Pancreas (tissue), 10 donors: ENCODE measurements at regions not wholly inside any gene's neighbourhood (a gene's known extent, or its start where the extent isn't known, plus 50 kb on each side); places are given as distances from the start of the nearest gene placed in this dataset.

Experiments
- ATAC-seq, 4 donors: fragments of 200-7000 bp; cut with Tn5 transposase; one replicate each; pipeline versions ENCODE4 v1.8.0 to v1.9.1; 2020; ENCODE audit warnings: mild to moderate bottlenecking in 4 of 4, moderate library complexity in 4 of 4
- DNase-seq, 6 donors: peaks; one replicate each; pipeline ENCODE4 v3.0.0-alpha.2; 2020
- FAIRE-seq: peaks from 2 replicates; lab custom pipeline; 2012; peaks lifted over from hg19 to GRCh38; lab: Jason Lieb, UNC
- H3K27ac ChIP-seq, 4 donors: fragments of 200-600 bp; sonication (generic); 1 replicate in 3 of 4; 2 replicates in 1 of 4; pipeline versions ENCODE4 v1.5.0 to v1.8.0; 2020
- H3K27me3 ChIP-seq, 4 donors: fragments of 200-600 bp; one replicate each; pipeline ENCODE4 v1.8.0; 2021
- H3K36me3 ChIP-seq, 3 donors: fragments of 200-600 bp; sonication (generic) in 1 of 3; one replicate each; pipeline versions ENCODE4 v1.5.0 to v1.8.0; 2020 to 2021
- H3K4me1 ChIP-seq, 3 donors: fragments of 200-600 bp; one replicate each; pipeline ENCODE4 v1.8.0; 2021
- H3K4me3 ChIP-seq, 4 donors: fragments of 200-600 bp; sonication (generic) in 2 of 4; one replicate each; pipeline versions ENCODE4 v1.5.0 to v1.8.0; 2020 to 2021
- H3K9me3 ChIP-seq, 4 donors: fragments of 200-600 bp; one replicate each; pipeline ENCODE4 v1.8.0; 2021
- CTCF ChIP-seq, 4 donors: fragments of 200-600 bp; sonication (generic) in 3 of 4; IDR thresholded peaks; one replicate each; pipeline versions ENCODE4 v1.5.0 to v1.8.0; 2021; ENCODE audit warnings: antibody characterized with exemption in 4 of 4
- WGBS, 2 donors: extraction: QIAGEN DNeasy Blood & Tissue Kit; methylation state at CpG; one replicate each; pipeline ENCODE4 v1.1.7; 2013; 5-methylcytosine and 5-hydroxymethylcytosine counted together
- intact Hi-C, 3 donors: fragments of 100-400 bp; cut with DNase I; formaldehyde crosslinking; loops; one replicate each; pipeline versions ENCODE4 v1.11.1 to v1.14.2; 2022
- donor health status: healthy with polysubstance abuse.
- donor health status: DM: no; HTN: no; CAD: no; lungs with moderate emphysema.
- donor health status: DM: no; HTN: no; CAD: no.
- donor health status: control.
- donor health status: control.
- donor health status: Bipolar disorder and iron deficiency.
- donor health status: DM: yes; HTN: yes; CAD: no.
- donor health status: DM: no; HTN: no; CAD: no.
- donor health status: DM: no; HTN: no; CAD: no.
- donor health status: DM: yes; HTN: yes; CAD: no.

DNA sequence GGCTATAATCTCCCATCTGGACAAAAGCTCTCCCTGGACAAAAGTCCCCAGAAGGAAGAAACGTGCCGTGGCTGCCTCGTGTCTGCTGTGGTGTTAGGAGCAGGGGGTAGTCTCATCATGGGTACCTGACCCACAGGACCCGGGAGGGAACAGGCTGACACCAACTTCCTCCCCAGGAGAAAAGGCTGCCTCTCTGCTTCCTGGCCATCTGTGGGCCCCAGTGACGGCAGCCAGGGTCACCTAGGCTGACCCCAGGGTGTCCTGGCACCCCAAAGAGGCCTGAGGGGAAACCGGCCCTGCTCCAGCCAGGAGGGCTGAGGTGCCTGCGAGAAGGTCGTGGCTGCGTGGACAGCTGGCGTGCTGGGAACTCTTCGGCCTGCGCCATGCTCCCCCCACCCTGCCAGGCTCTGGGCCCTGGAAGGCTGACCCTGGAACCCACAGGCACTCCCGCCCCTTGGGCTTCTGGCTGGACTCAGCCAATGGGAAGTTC, 133.9 kb downstream of the RFLNA start:
- FAIRE-seq = no peak
- TF ChIP-seq CTCF (IDR thresholded peaks at IDR 0.05) = no peak
- Histone ChIP-seq H3K4me1 (peaks cover 2 to 6% (median 3%) of the 10 kb centered on the region in 3 donors), H3K36me3 (peaks cover 0 to 29% (median 0%) of the 10 kb centered on the region in 3 donors), H3K27me3 (no peaks in the 10 kb centered on the region), H3K4me3 (no peak overlapping the region), H3K27ac (peak overlapping the region in 1 of 4 donors; percentile 2), H3K9me3 (no peaks in the 10 kb centered on the region)
- ATAC-seq = peak in 1 of 4 donors; percentile 1
- no peak for DNase-seq
- intact Hi-C loops = no loop called here
- WGBS, 2 donors = 78 to 80% methylated on average over 13 of the region's 13 CpGs

DNA sequence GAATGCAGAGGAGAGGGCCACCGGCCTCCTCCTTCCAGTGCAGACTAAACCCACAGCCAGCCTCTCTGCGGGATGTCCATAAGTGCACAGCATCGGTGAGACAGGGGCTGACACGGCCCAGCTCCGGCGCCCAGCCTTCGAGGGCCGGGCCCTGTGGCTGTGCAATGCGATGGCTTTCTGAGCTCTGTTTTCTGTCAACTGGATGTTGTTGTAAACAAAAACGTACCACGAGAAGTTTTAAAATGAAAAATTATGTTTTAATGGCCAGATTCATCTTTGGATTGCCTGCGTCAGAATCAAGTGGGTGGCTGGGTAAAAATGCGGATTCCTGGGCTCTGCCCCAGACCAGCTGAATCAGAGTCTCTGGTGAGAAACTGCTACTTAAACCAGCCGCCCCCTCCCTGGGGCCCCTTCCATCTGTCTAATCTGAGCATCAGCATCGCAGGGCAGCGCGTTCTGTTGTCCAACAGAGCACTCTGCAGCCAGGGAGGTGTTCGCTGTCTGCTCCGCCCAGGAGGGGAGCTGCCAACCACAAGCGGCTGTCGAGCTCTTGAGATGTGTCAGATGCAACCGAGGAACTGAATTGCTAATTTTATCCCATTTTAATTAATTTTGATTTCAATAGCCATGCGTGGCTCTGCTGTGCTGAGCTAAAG, 133.4 kb downstream of the RFLNA start:
- Histone ChIP-seq H3K4me3 (no peak overlapping the region), H3K27me3 (no peaks in the 10 kb centered on the region), H3K4me1 (peaks cover 8 to 11% (median 9%) of the 10 kb centered on the region in 3 donors), H3K36me3 (peaks cover 0 to 29% (median 0%) of the 10 kb centered on the region in 3 donors), H3K9me3 (no peaks in the 10 kb centered on the region), H3K27ac (peak overlapping the region in 1 of 4 donors; percentile 2)
- intact Hi-C loops = no loop called here
- no peak for TF ChIP-seq CTCF (IDR thresholded peaks at IDR 0.05)
- ATAC-seq (peak in 3 of 4 donors; percentile 8 to 50 (median 34)), DNase-seq (no peak), FAIRE-seq (no peak)
- 80 to 84% methylated on average over 23 of the region's 23 CpGs for WGBS, 2 donors

GRCh38 chr12:124426594-124427555, 132.0 kb downstream of the RFLNA start:
- WGBS, 2 donors = 78 to 80% methylated on average over 41 to 42 of the region's 42 CpGs
- peaks cover 10 to 14% (median 13%) of the 10 kb centered on the region in 3 donors for H3K4me1 ChIP-seq
- DNase-seq = no peak
- intact Hi-C loops = no loop called here
- H3K27ac ChIP-seq = no peak overlapping the region
- no peak for FAIRE-seq
- TF ChIP-seq CTCF (IDR thresholded peaks at IDR 0.05) = no peak
- no peaks in the 10 kb centered on the region for H3K9me3 ChIP-seq
- ATAC-seq = no peak
- H3K27me3 ChIP-seq = no peaks in the 10 kb centered on the region
- H3K4me3 ChIP-seq = no peak overlapping the region
- peaks cover 0 to 29% (median 0%) of the 10 kb centered on the region in 3 donors for H3K36me3 ChIP-seq

- no peaks in the 10 kb centered on the region for H3K9me3 ChIP-seq
- no peaks in the 10 kb centered on the region for H3K27me3 ChIP-seq
- intact Hi-C loops = no loop called here
- 96 to 98% methylated on average over 6 of the region's 6 CpGs for WGBS, 2 donors
- TF ChIP-seq CTCF (IDR thresholded peaks at IDR 0.05) = no peak
- no peak for FAIRE-seq
- ATAC-seq = no peak
- no peak overlapping the region for H3K4me3 ChIP-seq
- H3K4me1 ChIP-seq = peaks cover 10 to 14% (median 13%) of the 10 kb centered on the region in 3 donors
- no peak overlapping the region for H3K27ac ChIP-seq
- peaks cover 0 to 29% (median 0%) of the 10 kb centered on the region in 3 donors for H3K36me3 ChIP-seq
- no peak for DNase-seq
Measured at GRCh38 chr12:124425667-124426066, 130.8 kb downstream of the RFLNA start.
